H1 (cell line): ENCODE measurements at regions not wholly inside any gene's neighbourhood (a gene's known extent, or its start where the extent isn't known, plus 50 kb on each side); places are given as distances from the start of the nearest gene placed in this dataset.

Experiments
- CTCF ChIA-PET: fragments of 300-600 bp; sonication (Branson Sonifier 250); formaldehyde crosslinking; loops from one replicate; lab custom pipeline; 2021; ENCODE audit not compliant: partially characterized antibody; lab: Charles Lee
- POLR2A ChIA-PET: fragments of 300-600 bp; sonication (Branson Sonifier 250); formaldehyde crosslinking; loops from one replicate; lab custom pipeline; 2021; ENCODE audit warnings: inconsistent platforms; ENCODE audit not compliant: partially characterized antibody; lab: Charles Lee
- DNase-seq, 2 experiments: peaks; one replicate each; pipeline versions ENCODE4 v3.0.0 to v3.0.0-alpha.2; 2010 to 2022; ENCODE audit warnings: low spot score in 2 of 2, low read depth in 1 of 2, mixed read lengths in 1 of 2
- FAIRE-seq: peaks from 2 replicates; lab custom pipeline; 2011; peaks lifted over from hg19 to GRCh38; lab: Jason Lieb, UNC
- H2AFZ ChIP-seq: 2 replicates; pipeline ENCODE4 v1.8.1; 2012; ENCODE audit warnings: low read length, inconsistent platforms
- H2AK5ac ChIP-seq: 2 replicates; pipeline ENCODE4 v1.6.1; 2013; ENCODE audit warnings: low read depth, low read length
- H2BK120ac ChIP-seq: replicated peaks from 2 replicates; pipeline ENCODE3; 2013; ENCODE audit warnings: low read depth, low read length, inconsistent platforms
- H2BK12ac ChIP-seq: 2 replicates; pipeline ENCODE4 v1.6.1; 2013; ENCODE audit warnings: low read depth, low read length
- H2BK15ac ChIP-seq: 2 replicates; pipeline ENCODE4 v1.6.1; 2013; ENCODE audit warnings: low read length
- H2BK20ac ChIP-seq: 2 replicates; pipeline ENCODE4 v1.6.1; 2013; ENCODE audit warnings: low read length
- H2BK5ac ChIP-seq: 2 replicates; pipeline ENCODE4 v1.6.1; 2013; ENCODE audit warnings: low read depth, low read length
- H3K14ac ChIP-seq: 2 replicates; pipeline ENCODE4 v1.6.1; 2013; ENCODE audit warnings: inconsistent platforms; ENCODE audit not compliant: insufficient read length
- H3K18ac ChIP-seq: 2 replicates; pipeline ENCODE4 v1.6.1; 2013; ENCODE audit warnings: low read length; ENCODE audit errors: extremely low read depth
- H3K23ac ChIP-seq: 2 replicates; pipeline ENCODE4 v1.6.1; 2013; ENCODE audit warnings: inconsistent platforms; ENCODE audit not compliant: insufficient read length
- H3K23me2 ChIP-seq: 2 replicates; pipeline ENCODE4 v1.6.1; 2013; ENCODE audit warnings: low read depth, low read length
- H3K27ac ChIP-seq: 2 replicates; pipeline ENCODE4 v1.6.1; 2011; ENCODE audit warnings: low read depth, low read length, inconsistent platforms
- H3K27me3 ChIP-seq, 4 experiments: replicated peaks in 1 of 4; 1 replicate in 1 of 4; 2 replicates in 3 of 4; pipeline versions ENCODE4 v1.6.1 to v1.8.1; 2011 to 2013; ENCODE audit warnings: low read length in 3 of 4, mild to moderate bottlenecking in 3 of 4, inconsistent platforms in 2 of 4, mixed read lengths in 2 of 4, moderate library complexity in 1 of 4; ENCODE audit not compliant: control insufficient read depth in 3 of 4, insufficient read depth in 3 of 4; ENCODE audit errors: extremely low read depth in 1 of 4
- H3K36me3 ChIP-seq, 4 experiments: 2 replicates each; pipeline versions ENCODE4 v1.6.1 to v1.8.1; 2011 to 2013; ENCODE audit warnings: mild to moderate bottlenecking in 4 of 4, low read length in 3 of 4, moderate library complexity in 2 of 4, control low read depth in 1 of 4, inconsistent platforms in 1 of 4; ENCODE audit not compliant: insufficient read depth in 4 of 4, control insufficient read depth in 2 of 4
- H3K4ac ChIP-seq: replicated peaks from 2 replicates; pipeline ENCODE3; 2013; ENCODE audit warnings: low read length, low read depth, mixed read lengths, inconsistent platforms; ENCODE audit not compliant: insufficient read length
- H3K4me1 ChIP-seq, 4 experiments: replicated peaks in 1 of 4; 1 replicate in 1 of 4; 2 replicates in 3 of 4; pipeline versions ENCODE4 v1.6.1 to v1.8.1; 2011 to 2013; ENCODE audit warnings: low read length in 3 of 4, inconsistent platforms in 2 of 4, mixed read lengths in 1 of 4; ENCODE audit not compliant: insufficient read depth in 4 of 4, control insufficient read depth in 3 of 4
- H3K4me2 ChIP-seq, 2 experiments: 2 replicates each; pipeline versions ENCODE4 v1.6.1 to v1.8.1; 2011 to 2013; ENCODE audit warnings: low read depth in 2 of 2, low read length in 2 of 2, control low read depth in 1 of 2, inconsistent platforms in 1 of 2, mild to moderate bottlenecking in 1 of 2; ENCODE audit not compliant: insufficient read depth in 1 of 2
- H3K4me3 ChIP-seq, 4 experiments: fragments of 200-600, 300-600 bp in 1 of 4; sonication (generic), shearing (Covaris generic), sonication (Bioruptor Twin) in 1 of 4; 2 replicates each; pipeline versions ENCODE4 v1.5.1 to v1.8.1; 2011 to 2016; ENCODE audit warnings: low read length in 4 of 4, low read depth in 3 of 4, control low read depth in 2 of 4, inconsistent platforms in 2 of 4, mild to moderate bottlenecking in 2 of 4, mixed read lengths in 1 of 4, moderate library complexity in 1 of 4; ENCODE audit not compliant: insufficient read depth in 2 of 4; ENCODE audit errors: extremely low read depth in 1 of 4
- H3K56ac ChIP-seq: replicated peaks from 2 replicates; pipeline ENCODE3; 2013; ENCODE audit warnings: low read depth, mild to moderate bottlenecking, mixed read lengths, low read length, inconsistent platforms; ENCODE audit not compliant: insufficient read length
- H3K79me1 ChIP-seq: 2 replicates; pipeline ENCODE4 v1.6.1; 2013; ENCODE audit warnings: low read depth, low read length, control low read depth
- H3K79me2 ChIP-seq, 2 experiments: 2 replicates each; pipeline versions ENCODE4 v1.6.1 to v1.8.1; 2012 to 2013; ENCODE audit warnings: low read length in 2 of 2, mild to moderate bottlenecking in 2 of 2, inconsistent platforms in 1 of 2; ENCODE audit not compliant: insufficient read depth in 2 of 2, control insufficient read depth in 1 of 2
- H3K9ac ChIP-seq, 4 experiments: replicated peaks in 1 of 4; 1 replicate in 1 of 4; 2 replicates in 3 of 4; pipeline versions ENCODE4 v1.6.1 to v1.8.1; 2011 to 2013; ENCODE audit warnings: low read depth in 3 of 4, low read length in 3 of 4, control low read depth in 2 of 4, mild to moderate bottlenecking in 2 of 4, moderate library complexity in 2 of 4, inconsistent platforms in 1 of 4; ENCODE audit errors: extremely low read depth in 1 of 4
- H3K9me3 ChIP-seq, 2 experiments: 2 replicates each; pipeline versions ENCODE4 v1.6.1 to v1.8.1; 2012 to 2013; ENCODE audit warnings: mild to moderate bottlenecking in 2 of 2, moderate library complexity in 2 of 2, control low read depth in 1 of 2, inconsistent platforms in 1 of 2, low read depth in 1 of 2, low read length in 1 of 2, mixed read lengths in 1 of 2; ENCODE audit not compliant: insufficient read depth in 2 of 2
- H4K20me1 ChIP-seq, 2 experiments: replicated peaks in 1 of 2; 2 replicates each; pipeline versions ENCODE3 to v1.8.1; 2011 to 2013; ENCODE audit warnings: inconsistent platforms in 2 of 2, low read length in 2 of 2, mild to moderate bottlenecking in 1 of 2; ENCODE audit not compliant: insufficient read depth in 2 of 2, control insufficient read depth in 1 of 2
- H4K5ac ChIP-seq: 2 replicates; pipeline ENCODE4 v1.6.1; 2013; ENCODE audit warnings: low read length, low read depth, mixed read lengths, inconsistent platforms; ENCODE audit not compliant: insufficient read length
- H4K8ac ChIP-seq: 2 replicates; pipeline ENCODE4 v1.8.0; 2013; ENCODE audit warnings: mild to moderate bottlenecking, moderate library complexity, low read length, inconsistent platforms; ENCODE audit not compliant: insufficient read depth; ENCODE audit errors: extremely low read depth
- H4K91ac ChIP-seq: replicated peaks from 2 replicates; pipeline ENCODE3; 2013; ENCODE audit warnings: low read length, mixed read lengths, inconsistent platforms; ENCODE audit not compliant: insufficient read length
- POLR2A ChIP-seq, 2 experiments: IDR thresholded peaks; 1 replicate in 1 of 2; 2 replicates in 1 of 2; pipeline ENCODE4 v1.6.1; 2011; ENCODE audit warnings: low read depth in 2 of 2, low read length in 2 of 2, mild to moderate bottlenecking in 2 of 2; ENCODE audit errors: control extremely low read depth in 1 of 2
- WGBS, 2 experiments: shearing (Covaris generic) in 1 of 2; methylation state at CpG; one replicate each; pipeline versions ENCODE4 v1.1.6 to v1.1.7; 2013 to 2015; ENCODE audit warnings: low lambda C conversion rate in 2 of 2, mixed read lengths in 2 of 2, inconsistent platforms in 1 of 2, low coverage in 1 of 2, missing lambda C conversion rate in 1 of 2; ENCODE audit not compliant: insufficient replicate concordance in 2 of 2, insufficient coverage in 1 of 2, insufficient read length in 1 of 2; ENCODE audit errors: extremely low coverage in 1 of 2, missing lambda C conversion rate in 1 of 2; 5-methylcytosine and 5-hydroxymethylcytosine counted together
- TF ChIP-seq, protein P1 (sequence below): fragments of 300-600 bp; sonication (generic); IDR thresholded peaks from 2 replicates; pipeline ENCODE4 v1.7.1; 2012; ENCODE audit warnings: low read length, moderate library complexity, mild to moderate bottlenecking, inconsistent platforms; ENCODE audit not compliant: insufficient replicate concordance

- Histone ChIP-seq H3K9ac (no peak overlapping the region), H2AFZ (no peak overlapping the region), H2BK20ac (no peak overlapping the region), H4K5ac (no peak overlapping the region), H3K4me2 (no peak overlapping the region), H4K8ac (no peak overlapping the region), H2BK15ac (no peak overlapping the region), H2AK5ac (no peak overlapping the region), H3K4me1 (no peaks in the 10 kb centered on the region), H3K27ac (no peak overlapping the region), H3K79me1 (no peaks in the 10 kb centered on the region), H3K14ac (no peak overlapping the region), H3K18ac (no peak overlapping the region), H3K27me3 (no peaks in the 10 kb centered on the region), H3K4ac (no peak overlapping the region), H4K91ac (no peak overlapping the region), H3K36me3 (no peaks in the 10 kb centered on the region), H3K23ac (no peak overlapping the region), H2BK5ac (no peak overlapping the region), H3K4me3 (no peak overlapping the region), H3K23me2 (no peaks in the 10 kb centered on the region), H3K79me2 (no peaks in the 10 kb centered on the region), H2BK12ac (no peak overlapping the region), H3K9me3 (no peaks in the 10 kb centered on the region), H3K56ac (no peak overlapping the region), H4K20me1 (no peaks in the 10 kb centered on the region), H2BK120ac (no peak overlapping the region)
- ChIA-PET CTCF (no interaction called here), POLR2A (no interaction called here)
- FAIRE-seq: no peak
- WGBS, 2 experiments: 85% methylated on average over 3 of the region's 3 CpGs; no CpG with 5 or more reads in 1 of the 2 experiments
- DNase-seq: no peak
- TF ChIP-seq POLR2A (IDR thresholded peaks at IDR 0.05; ENCODE audit: control extremely low read depth in 1 of 2, low read depth in 2 of 2, low read length in 2 of 2): no peak
- TF ChIP-seq, protein P1, sequence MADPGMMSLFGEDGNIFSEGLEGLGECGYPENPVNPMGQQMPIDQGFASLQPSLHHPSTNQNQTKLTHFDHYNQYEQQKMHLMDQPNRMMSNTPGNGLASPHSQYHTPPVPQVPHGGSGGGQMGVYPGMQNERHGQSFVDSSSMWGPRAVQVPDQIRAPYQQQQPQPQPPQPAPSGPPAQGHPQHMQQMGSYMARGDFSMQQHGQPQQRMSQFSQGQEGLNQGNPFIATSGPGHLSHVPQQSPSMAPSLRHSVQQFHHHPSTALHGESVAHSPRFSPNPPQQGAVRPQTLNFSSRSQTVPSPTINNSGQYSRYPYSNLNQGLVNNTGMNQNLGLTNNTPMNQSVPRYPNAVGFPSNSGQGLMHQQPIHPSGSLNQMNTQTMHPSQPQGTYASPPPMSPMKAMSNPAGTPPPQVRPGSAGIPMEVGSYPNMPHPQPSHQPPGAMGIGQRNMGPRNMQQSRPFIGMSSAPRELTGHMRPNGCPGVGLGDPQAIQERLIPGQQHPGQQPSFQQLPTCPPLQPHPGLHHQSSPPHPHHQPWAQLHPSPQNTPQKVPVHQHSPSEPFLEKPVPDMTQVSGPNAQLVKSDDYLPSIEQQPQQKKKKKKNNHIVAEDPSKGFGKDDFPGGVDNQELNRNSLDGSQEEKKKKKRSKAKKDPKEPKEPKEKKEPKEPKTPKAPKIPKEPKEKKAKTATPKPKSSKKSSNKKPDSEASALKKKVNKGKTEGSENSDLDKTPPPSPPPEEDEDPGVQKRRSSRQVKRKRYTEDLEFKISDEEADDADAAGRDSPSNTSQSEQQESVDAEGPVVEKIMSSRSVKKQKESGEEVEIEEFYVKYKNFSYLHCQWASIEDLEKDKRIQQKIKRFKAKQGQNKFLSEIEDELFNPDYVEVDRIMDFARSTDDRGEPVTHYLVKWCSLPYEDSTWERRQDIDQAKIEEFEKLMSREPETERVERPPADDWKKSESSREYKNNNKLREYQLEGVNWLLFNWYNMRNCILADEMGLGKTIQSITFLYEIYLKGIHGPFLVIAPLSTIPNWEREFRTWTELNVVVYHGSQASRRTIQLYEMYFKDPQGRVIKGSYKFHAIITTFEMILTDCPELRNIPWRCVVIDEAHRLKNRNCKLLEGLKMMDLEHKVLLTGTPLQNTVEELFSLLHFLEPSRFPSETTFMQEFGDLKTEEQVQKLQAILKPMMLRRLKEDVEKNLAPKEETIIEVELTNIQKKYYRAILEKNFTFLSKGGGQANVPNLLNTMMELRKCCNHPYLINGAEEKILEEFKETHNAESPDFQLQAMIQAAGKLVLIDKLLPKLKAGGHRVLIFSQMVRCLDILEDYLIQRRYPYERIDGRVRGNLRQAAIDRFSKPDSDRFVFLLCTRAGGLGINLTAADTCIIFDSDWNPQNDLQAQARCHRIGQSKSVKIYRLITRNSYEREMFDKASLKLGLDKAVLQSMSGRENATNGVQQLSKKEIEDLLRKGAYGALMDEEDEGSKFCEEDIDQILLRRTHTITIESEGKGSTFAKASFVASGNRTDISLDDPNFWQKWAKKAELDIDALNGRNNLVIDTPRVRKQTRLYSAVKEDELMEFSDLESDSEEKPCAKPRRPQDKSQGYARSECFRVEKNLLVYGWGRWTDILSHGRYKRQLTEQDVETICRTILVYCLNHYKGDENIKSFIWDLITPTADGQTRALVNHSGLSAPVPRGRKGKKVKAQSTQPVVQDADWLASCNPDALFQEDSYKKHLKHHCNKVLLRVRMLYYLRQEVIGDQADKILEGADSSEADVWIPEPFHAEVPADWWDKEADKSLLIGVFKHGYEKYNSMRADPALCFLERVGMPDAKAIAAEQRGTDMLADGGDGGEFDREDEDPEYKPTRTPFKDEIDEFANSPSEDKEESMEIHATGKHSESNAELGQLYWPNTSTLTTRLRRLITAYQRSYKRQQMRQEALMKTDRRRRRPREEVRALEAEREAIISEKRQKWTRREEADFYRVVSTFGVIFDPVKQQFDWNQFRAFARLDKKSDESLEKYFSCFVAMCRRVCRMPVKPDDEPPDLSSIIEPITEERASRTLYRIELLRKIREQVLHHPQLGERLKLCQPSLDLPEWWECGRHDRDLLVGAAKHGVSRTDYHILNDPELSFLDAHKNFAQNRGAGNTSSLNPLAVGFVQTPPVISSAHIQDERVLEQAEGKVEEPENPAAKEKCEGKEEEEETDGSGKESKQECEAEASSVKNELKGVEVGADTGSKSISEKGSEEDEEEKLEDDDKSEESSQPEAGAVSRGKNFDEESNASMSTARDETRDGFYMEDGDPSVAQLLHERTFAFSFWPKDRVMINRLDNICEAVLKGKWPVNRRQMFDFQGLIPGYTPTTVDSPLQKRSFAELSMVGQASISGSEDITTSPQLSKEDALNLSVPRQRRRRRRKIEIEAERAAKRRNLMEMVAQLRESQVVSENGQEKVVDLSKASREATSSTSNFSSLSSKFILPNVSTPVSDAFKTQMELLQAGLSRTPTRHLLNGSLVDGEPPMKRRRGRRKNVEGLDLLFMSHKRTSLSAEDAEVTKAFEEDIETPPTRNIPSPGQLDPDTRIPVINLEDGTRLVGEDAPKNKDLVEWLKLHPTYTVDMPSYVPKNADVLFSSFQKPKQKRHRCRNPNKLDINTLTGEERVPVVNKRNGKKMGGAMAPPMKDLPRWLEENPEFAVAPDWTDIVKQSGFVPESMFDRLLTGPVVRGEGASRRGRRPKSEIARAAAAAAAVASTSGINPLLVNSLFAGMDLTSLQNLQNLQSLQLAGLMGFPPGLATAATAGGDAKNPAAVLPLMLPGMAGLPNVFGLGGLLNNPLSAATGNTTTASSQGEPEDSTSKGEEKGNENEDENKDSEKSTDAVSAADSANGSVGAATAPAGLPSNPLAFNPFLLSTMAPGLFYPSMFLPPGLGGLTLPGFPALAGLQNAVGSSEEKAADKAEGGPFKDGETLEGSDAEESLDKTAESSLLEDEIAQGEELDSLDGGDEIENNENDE: no peak
Observed at GRCh38 chr18:53952700-53953099, 271.8 kb downstream of the MBD2 start.
